Progenitor cell of endocrine pancreas (in vitro differentiated cells): ENCODE measurements at regions not wholly inside any gene's neighbourhood (a gene's known extent, or its start where the extent isn't known, plus 50 kb on each side); places are given as distances from the start of the nearest gene placed in this dataset.

Experiments
- DNase-seq: peaks from one replicate; pipeline ENCODE4 v3.0.0; 2021; ENCODE audit warnings: low spot score; ENCODE audit not compliant: unreplicated experiment
- H3K27ac Mint-ChIP-seq: 2 replicates; pipeline ENCODE4 v1.8.0; 2021; ENCODE audit warnings: mild to moderate bottlenecking, moderate library complexity, mixed read lengths
- H3K27me3 Mint-ChIP-seq: 2 replicates; pipeline ENCODE4 v1.8.0; 2021; ENCODE audit warnings: mixed read lengths
- H3K36me3 Mint-ChIP-seq: 2 replicates; pipeline ENCODE4 v1.8.0; 2022; ENCODE audit warnings: mixed read lengths; ENCODE audit not compliant: insufficient read depth
- H3K4me1 Mint-ChIP-seq: 2 replicates; pipeline ENCODE4 v1.8.0; 2021; ENCODE audit warnings: low read depth, mixed read lengths
- H3K4me3 Mint-ChIP-seq: 2 replicates; pipeline ENCODE4 v1.8.0; 2021; ENCODE audit warnings: low read depth, mild to moderate bottlenecking, moderate library complexity, mixed read lengths
- H3K9me3 Mint-ChIP-seq: 2 replicates; pipeline ENCODE4 v1.8.0; 2021; ENCODE audit warnings: low read depth, mixed read lengths
- TF ChIP-seq, protein P1 (sequence below): fragments of 200-600 bp; sonication (generic); IDR thresholded peaks from one replicate; pipeline ENCODE4 v1.5.0; 2021; ENCODE audit warnings: antibody characterized with exemption, mild to moderate bottlenecking; ENCODE audit not compliant: unreplicated experiment

DNA sequence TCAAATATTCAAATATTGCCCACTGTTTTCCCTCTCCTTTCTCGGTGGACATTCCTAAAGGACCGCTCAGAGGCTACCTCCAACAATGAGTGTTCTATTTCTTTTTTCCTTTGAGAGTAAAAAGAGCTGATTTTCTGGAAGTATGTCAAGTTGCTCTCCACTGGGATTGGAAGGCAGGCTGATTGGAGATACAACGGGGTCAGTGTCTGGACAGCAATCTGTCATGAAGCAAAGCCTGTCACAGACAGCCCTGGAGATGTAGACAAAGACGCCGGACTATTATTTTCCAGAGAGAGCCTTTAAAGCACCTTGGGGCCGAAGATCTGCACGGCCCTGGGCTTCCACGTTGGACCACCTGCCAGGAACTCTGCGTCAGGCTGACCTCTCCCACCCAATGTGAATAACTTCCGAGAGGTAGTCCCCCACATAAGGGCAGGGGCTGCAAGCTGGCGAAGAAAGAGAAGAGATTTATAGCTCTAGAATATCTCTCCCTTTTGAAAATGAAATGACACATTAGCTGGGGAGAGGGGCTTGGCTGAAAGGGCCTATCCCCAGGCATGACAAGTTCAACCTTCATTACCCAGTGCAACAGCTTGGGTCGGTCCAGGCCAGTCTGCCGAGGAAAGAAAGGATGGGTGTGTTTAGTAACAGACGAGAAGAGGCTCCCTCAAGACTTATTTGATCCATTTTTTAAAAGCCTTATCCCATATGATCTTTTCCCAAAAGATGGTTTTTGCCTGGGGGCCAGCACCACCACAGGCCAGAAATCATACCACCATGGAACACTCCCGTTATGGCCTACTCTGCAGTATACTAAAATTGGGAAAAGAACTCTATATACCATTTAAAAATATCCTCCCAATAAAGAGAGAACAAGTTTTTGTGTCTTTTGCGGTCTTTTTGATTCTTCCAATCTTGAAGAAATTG is 131.1 kb downstream of the OLIG3 start:
- Mint-ChIP-seq H3K27ac (no peak overlapping the region), H3K4me3 (no peak overlapping the region), H3K9me3 (no peaks in the 10 kb centered on the region), H3K4me1 (peaks cover 6% of the 10 kb centered on the region), H3K27me3 (no peaks in the 10 kb centered on the region), H3K36me3 (no peaks in the 10 kb centered on the region)
- TF ChIP-seq, protein P1, sequence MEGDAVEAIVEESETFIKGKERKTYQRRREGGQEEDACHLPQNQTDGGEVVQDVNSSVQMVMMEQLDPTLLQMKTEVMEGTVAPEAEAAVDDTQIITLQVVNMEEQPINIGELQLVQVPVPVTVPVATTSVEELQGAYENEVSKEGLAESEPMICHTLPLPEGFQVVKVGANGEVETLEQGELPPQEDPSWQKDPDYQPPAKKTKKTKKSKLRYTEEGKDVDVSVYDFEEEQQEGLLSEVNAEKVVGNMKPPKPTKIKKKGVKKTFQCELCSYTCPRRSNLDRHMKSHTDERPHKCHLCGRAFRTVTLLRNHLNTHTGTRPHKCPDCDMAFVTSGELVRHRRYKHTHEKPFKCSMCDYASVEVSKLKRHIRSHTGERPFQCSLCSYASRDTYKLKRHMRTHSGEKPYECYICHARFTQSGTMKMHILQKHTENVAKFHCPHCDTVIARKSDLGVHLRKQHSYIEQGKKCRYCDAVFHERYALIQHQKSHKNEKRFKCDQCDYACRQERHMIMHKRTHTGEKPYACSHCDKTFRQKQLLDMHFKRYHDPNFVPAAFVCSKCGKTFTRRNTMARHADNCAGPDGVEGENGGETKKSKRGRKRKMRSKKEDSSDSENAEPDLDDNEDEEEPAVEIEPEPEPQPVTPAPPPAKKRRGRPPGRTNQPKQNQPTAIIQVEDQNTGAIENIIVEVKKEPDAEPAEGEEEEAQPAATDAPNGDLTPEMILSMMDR = no peak
- DNase-seq = no peak

DNA sequence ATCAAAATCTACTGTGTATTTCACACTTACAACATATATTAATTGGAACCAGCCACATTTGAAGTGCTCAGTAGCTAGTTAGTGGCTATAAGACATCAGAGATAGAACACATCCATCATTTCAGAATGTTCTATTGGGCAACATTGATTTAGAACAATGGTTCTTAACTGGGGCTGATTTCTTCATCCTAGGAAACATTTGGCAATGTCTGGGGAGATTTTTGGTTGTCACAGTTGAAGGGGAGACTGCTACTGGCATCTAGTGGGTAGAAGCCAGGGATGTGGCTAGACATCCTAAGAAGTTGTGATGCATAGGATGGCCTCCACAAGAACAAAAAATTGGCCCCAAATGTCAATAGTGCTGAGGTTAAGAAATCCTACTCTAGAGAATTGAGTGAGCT is 132.5 kb downstream of the OLIG3 start:
- no peaks in the 10 kb centered on the region for H3K27me3 Mint-ChIP-seq
- DNase-seq = no peak
- TF ChIP-seq, protein P1 = no peak
- H3K9me3 Mint-ChIP-seq = no peaks in the 10 kb centered on the region
- H3K4me3 Mint-ChIP-seq = no peak overlapping the region
- peaks cover 11% of the 10 kb centered on the region for H3K4me1 Mint-ChIP-seq
- H3K36me3 Mint-ChIP-seq = no peaks in the 10 kb centered on the region
- H3K27ac Mint-ChIP-seq = no peak overlapping the region

DNA sequence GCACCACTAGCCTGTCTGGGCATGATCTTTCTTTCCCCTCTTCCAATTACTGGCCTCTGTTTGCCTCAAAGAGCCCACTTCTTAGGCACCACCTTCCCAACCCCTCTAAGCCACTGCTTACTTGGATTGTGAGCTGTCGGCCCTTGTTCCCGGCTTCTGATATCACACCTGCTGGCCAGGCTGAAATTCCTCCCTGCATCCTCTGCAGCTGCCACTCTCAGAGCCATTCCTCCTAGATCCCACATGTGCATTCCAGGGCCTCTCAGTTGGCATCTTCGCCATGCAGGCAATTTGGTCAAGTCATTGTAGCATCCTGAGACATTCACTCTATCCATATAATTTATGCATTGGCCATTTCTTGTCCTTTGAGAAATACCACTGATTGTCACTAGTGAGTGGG is 135.9 kb downstream of the OLIG3 start:
- Mint-ChIP-seq H3K27ac (no peak overlapping the region), H3K4me3 (no peak overlapping the region), H3K9me3 (no peaks in the 10 kb centered on the region), H3K4me1 (peaks cover 20% of the 10 kb centered on the region), H3K27me3 (no peaks in the 10 kb centered on the region), H3K36me3 (no peaks in the 10 kb centered on the region)
- TF ChIP-seq, protein P1 = no peak
- no peak for DNase-seq

DNA sequence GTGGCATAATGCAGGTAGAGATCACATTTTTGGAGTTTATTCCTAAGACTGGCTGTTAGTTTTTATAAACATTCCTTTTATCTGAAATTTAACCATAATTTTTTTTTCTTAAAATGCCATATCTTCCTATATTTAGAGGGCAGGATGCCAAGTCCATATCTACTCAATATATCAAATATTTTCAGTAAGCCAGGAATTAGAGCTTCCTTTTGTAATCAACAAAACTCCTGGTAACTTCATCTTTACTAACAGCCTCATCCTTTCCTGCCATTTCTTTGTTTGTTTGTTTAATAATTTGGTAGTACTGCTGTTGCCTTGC is 136.3 kb downstream of the OLIG3 start:
- TF ChIP-seq, protein P1 = no peak
- no peak for DNase-seq

DNA sequence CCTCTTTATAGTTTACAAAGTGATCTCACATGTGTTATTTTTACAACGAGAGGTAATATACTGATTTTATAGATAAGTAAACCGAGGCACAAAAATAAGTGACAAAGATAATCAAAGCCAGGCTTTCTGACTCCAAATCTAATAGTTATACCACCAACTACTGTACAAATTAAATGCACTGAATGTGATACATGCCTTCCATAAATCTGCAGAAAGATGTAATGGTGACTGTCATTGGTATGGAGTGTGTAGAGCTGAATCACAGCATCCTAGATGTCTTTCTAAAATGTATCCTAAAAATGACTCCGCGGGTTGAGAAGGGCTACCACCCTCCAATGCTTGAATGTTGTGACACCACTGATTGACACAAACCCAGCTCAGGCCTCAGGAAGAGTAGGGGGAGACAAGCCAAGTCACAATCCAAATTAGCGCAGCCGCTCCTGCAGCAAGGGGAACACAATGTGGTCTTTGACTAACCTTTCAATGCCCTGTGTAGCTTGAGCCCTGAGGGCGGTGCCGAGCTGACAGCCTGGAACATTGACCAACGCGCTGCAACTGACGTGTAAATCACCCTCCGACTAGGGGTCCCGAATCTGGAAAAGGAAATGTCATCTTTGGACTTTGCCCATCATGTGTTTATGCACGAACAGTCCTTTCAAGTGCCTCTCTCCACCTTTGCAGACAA is 136.8 kb downstream of the OLIG3 start:
- Mint-ChIP-seq H3K4me3 (no peak overlapping the region), H3K27ac (no peak overlapping the region), H3K4me1 (peaks cover 26% of the 10 kb centered on the region), H3K27me3 (no peaks in the 10 kb centered on the region), H3K36me3 (no peaks in the 10 kb centered on the region), H3K9me3 (no peaks in the 10 kb centered on the region)
- no peak for DNase-seq
- TF ChIP-seq, protein P1 = no peak

More for the DNA sequence above, 136.3 kb downstream of the OLIG3 start:
- H3K36me3 Mint-ChIP-seq = no peaks in the 10 kb centered on the region
- no peaks in the 10 kb centered on the region for H3K27me3 Mint-ChIP-seq
- no peaks in the 10 kb centered on the region for H3K9me3 Mint-ChIP-seq
- peaks cover 24% of the 10 kb centered on the region for H3K4me1 Mint-ChIP-seq
- no peak overlapping the region for H3K27ac Mint-ChIP-seq
- H3K4me3 Mint-ChIP-seq = no peak overlapping the region
